Type B pancreatic cell (in vitro differentiated cells): ENCODE measurements at regions not wholly inside any gene's neighbourhood (a gene's known extent, or its start where the extent isn't known, plus 50 kb on each side); places are given as distances from the start of the nearest gene placed in this dataset.

Experiments
- DNase-seq: peaks from one replicate; pipeline ENCODE4 v3.0.0; 2021; ENCODE audit warnings: mixed read lengths; ENCODE audit not compliant: unreplicated experiment; ENCODE audit errors: extremely low spot score
- H3K27ac Mint-ChIP-seq: 2 replicates; pipeline ENCODE4 v1.8.0; 2021; ENCODE audit warnings: mild to moderate bottlenecking, mixed read lengths
- H3K27me3 Mint-ChIP-seq: 2 replicates; pipeline ENCODE4 v1.8.0; 2021; ENCODE audit warnings: mixed read lengths
- H3K36me3 Mint-ChIP-seq: 2 replicates; pipeline ENCODE4 v1.8.0; 2021; ENCODE audit warnings: mixed read lengths
- H3K4me1 Mint-ChIP-seq: one replicate; pipeline ENCODE4 v1.8.0; 2021; ENCODE audit warnings: mixed read lengths; ENCODE audit not compliant: unreplicated experiment
- H3K4me3 Mint-ChIP-seq: 2 replicates; pipeline ENCODE4 v1.8.0; 2021; ENCODE audit warnings: mild to moderate bottlenecking, mixed read lengths
- H3K9me3 Mint-ChIP-seq: 2 replicates; pipeline ENCODE4 v1.8.0; 2021; ENCODE audit warnings: mixed read lengths
- TF ChIP-seq, protein P1 (sequence below): fragments of 200-600 bp; sonication (generic); conservative IDR thresholded peaks from 2 replicates; pipeline ENCODE4 v1.5.0; 2021; ENCODE audit warnings: antibody characterized with exemption, mild to moderate bottlenecking

DNA sequence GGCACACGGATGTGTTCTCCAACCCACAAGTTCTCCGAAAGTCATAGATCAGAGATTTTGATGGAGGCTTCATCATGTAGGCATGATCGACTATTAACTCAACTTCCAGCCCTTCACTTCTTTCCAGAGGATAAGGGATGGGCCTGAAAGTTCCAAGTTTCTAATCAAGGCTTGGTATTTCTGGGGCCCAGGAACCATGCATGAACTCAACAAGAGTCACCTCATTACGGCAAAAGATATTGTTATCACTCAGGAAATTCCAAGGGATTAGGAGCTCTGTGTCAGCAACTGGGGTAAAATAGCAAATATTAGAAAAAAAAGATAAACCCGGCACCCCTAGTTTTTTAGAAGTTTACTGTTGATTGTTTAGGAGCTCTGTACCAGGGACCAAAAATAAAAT, 240.1 kb upstream of the PPP1R2C start:
- peaks cover 9% of the 10 kb centered on the region for H3K9me3 Mint-ChIP-seq
- no peaks in the 10 kb centered on the region for H3K36me3 Mint-ChIP-seq
- no peak overlapping the region for H3K4me3 Mint-ChIP-seq
- no peaks in the 10 kb centered on the region for H3K27me3 Mint-ChIP-seq
- no peak overlapping the region for H3K27ac Mint-ChIP-seq
- TF ChIP-seq, protein P1, sequence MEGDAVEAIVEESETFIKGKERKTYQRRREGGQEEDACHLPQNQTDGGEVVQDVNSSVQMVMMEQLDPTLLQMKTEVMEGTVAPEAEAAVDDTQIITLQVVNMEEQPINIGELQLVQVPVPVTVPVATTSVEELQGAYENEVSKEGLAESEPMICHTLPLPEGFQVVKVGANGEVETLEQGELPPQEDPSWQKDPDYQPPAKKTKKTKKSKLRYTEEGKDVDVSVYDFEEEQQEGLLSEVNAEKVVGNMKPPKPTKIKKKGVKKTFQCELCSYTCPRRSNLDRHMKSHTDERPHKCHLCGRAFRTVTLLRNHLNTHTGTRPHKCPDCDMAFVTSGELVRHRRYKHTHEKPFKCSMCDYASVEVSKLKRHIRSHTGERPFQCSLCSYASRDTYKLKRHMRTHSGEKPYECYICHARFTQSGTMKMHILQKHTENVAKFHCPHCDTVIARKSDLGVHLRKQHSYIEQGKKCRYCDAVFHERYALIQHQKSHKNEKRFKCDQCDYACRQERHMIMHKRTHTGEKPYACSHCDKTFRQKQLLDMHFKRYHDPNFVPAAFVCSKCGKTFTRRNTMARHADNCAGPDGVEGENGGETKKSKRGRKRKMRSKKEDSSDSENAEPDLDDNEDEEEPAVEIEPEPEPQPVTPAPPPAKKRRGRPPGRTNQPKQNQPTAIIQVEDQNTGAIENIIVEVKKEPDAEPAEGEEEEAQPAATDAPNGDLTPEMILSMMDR, result no peak
- H3K4me1 Mint-ChIP-seq, result peaks cover 5% of the 10 kb centered on the region
- no peak for DNase-seq

DNA sequence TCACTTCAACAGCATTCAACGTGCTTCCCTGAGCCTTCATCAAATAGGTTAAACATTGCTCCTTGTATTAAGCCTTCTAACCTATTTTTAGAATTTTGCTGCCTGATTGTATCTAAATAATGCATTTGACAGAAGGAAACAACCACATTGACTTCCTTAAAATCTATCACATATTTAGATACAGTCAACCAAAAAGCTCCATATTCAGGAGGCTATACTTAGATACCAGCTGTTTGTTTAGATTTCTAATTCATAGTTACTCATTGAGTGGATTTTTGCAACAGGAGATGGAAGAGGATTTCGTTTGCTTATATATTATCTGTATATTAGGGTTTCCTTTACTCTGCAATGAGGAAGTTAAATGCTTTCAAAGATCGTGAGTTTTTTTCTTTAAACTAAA, 241.1 kb upstream of the PPP1R2C start:
- TF ChIP-seq, protein P1, result no peak
- peaks cover 5% of the 10 kb centered on the region for H3K4me1 Mint-ChIP-seq
- no peak for DNase-seq
- peaks cover 10% of the 10 kb centered on the region for H3K9me3 Mint-ChIP-seq
- no peak overlapping the region for H3K4me3 Mint-ChIP-seq
- H3K36me3 Mint-ChIP-seq, result no peaks in the 10 kb centered on the region
- H3K27me3 Mint-ChIP-seq, result no peaks in the 10 kb centered on the region
- H3K27ac Mint-ChIP-seq, result no peak overlapping the region

GRCh38 chrX:43025806-43026315, 247.9 kb upstream of the PPP1R2C start:
- no peak for DNase-seq
- peaks cover 6% of the 10 kb centered on the region for H3K36me3 Mint-ChIP-seq
- peaks cover 14% of the 10 kb centered on the region for H3K9me3 Mint-ChIP-seq
- no peaks in the 10 kb centered on the region for H3K4me1 Mint-ChIP-seq
- H3K27me3 Mint-ChIP-seq, result no peaks in the 10 kb centered on the region
- no peak overlapping the region for H3K27ac Mint-ChIP-seq
- no peak overlapping the region for H3K4me3 Mint-ChIP-seq
- TF ChIP-seq, protein P1, result no peak

- no peaks in the 10 kb centered on the region for H3K9me3 Mint-ChIP-seq
- no peaks in the 10 kb centered on the region for H3K36me3 Mint-ChIP-seq
- DNase-seq, result no peak
- H3K27ac Mint-ChIP-seq, result no peak overlapping the region
- TF ChIP-seq, protein P1, result no peak
- no peaks in the 10 kb centered on the region for H3K27me3 Mint-ChIP-seq
- H3K4me1 Mint-ChIP-seq, result no peaks in the 10 kb centered on the region
- H3K4me3 Mint-ChIP-seq, result no peak overlapping the region
These were observed 286.1 kb upstream of the PPP1R2C start for GRCh38 chrX:43064096-43064495.

DNA sequence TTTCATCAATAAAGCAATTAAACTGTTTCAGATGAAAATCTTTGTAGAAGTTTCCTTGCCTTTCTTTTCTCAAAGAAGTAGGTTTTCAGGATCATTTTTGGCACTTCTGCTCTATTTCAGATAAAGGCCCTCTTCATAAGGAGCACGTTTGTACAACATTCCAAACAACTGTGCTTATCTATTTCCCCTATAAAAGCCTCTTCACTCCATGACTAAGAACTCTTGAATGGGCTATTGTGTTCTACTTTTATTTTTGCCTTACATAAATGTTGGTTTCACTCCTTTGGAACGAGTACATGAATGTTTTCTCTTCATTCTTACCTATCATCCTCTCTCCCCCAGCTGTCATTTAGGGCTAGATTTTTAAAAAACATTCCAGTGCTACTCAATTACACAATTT, 288.0 kb upstream of the PPP1R2C start:
- Mint-ChIP-seq H3K4me1 (no peaks in the 10 kb centered on the region), H3K9me3 (no peaks in the 10 kb centered on the region)

More for the DNA sequence above, 288.0 kb upstream of the PPP1R2C start:
- no peaks in the 10 kb centered on the region for H3K27me3 Mint-ChIP-seq
- no peak for DNase-seq
- H3K27ac Mint-ChIP-seq, result no peak overlapping the region
- TF ChIP-seq, protein P1, result no peak
- no peaks in the 10 kb centered on the region for H3K36me3 Mint-ChIP-seq
- no peak overlapping the region for H3K4me3 Mint-ChIP-seq
